ENCODE measurements at regions not wholly inside any gene's neighbourhood (a gene's known extent, or its start where the extent isn't known, plus 50 kb on each side); places are given as distances from the start of the nearest gene placed in this dataset.

DNA sequence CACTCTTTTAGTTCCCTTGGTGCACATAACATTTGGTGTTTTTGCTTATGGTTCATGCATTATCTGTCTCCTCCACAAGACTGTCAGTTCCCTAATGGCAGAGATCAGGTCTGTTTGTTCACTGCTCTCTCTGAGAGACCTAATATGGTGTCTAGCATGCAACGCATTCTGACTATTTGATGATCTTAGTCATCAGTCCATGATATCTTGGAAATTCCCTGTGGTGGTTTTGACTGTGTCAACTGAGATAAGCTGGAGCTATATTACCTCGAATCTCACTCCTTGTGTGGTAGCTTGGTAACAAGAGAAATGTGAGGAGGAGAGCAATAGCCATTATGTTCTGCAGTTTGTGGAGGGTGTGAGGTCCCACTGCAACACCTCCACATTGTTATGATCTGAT is 229.8 kb downstream of the FRK start:
- Histone ChIP-seq H3K27ac (no peak overlapping the region), H3K9me3 (ENCODE audit: low read depth, low read length) (no peaks in the 10 kb centered on the region), H3K36me3 (ENCODE audit: insufficient read depth, low read length) (no peaks in the 10 kb centered on the region), H3K9ac (ENCODE audit: insufficient read length) (no peak overlapping the region), H3K4me3 (no peak overlapping the region)
- TF ChIP-seq FOXP2 (optimal IDR thresholded peaks at IDR 0.05; ENCODE audit: control extremely low read depth, extremely low read length, insufficient read depth): no peak
- TF ChIP-seq POLR2AphosphoS5 (IDR thresholded peaks at IDR 0.05; ENCODE audit: borderline replicate concordance, low read depth, low read length): no peak
- TF ChIP-seq EZH2 (IDR thresholded peaks at IDR 0.05): no peak
- DNase-seq (ENCODE audit: low read depth, low spot score): no peak

DNA sequence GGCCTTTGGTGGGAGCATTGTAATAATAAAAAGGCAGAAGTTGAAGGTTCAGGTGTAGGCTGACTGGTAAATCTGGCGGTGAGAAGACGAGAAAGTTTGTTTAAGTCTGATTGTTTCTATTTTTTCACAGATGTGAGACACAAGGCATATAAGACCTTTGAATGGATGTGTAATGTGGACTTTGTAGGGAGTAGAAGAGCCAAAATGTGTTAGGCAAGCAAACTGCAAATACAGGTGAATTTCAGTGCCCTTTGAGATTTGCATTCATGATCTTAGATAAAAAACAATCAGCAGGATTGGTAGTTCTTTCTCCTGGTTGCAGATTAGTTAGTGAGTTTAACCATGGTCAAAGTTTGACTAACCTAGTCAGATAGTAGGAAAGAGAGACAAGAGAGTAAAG is 238.9 kb downstream of the FRK start:
- Histone ChIP-seq H3K4me3 (no peak overlapping the region), H3K36me3 (ENCODE audit: insufficient read depth, low read length) (no peaks in the 10 kb centered on the region), H3K9ac (ENCODE audit: insufficient read length) (no peak overlapping the region), H3K27ac (no peak overlapping the region), H3K9me3 (ENCODE audit: low read depth, low read length) (no peaks in the 10 kb centered on the region)
- no peak for DNase-seq (ENCODE audit: low read depth, low spot score)
- TF ChIP-seq EZH2 (IDR thresholded peaks at IDR 0.05) (no peak), FOXP2 (optimal IDR thresholded peaks at IDR 0.05; ENCODE audit: control extremely low read depth, extremely low read length, insufficient read depth) (no peak), POLR2AphosphoS5 (IDR thresholded peaks at IDR 0.05; ENCODE audit: borderline replicate concordance, low read depth, low read length) (no peak)

DNA sequence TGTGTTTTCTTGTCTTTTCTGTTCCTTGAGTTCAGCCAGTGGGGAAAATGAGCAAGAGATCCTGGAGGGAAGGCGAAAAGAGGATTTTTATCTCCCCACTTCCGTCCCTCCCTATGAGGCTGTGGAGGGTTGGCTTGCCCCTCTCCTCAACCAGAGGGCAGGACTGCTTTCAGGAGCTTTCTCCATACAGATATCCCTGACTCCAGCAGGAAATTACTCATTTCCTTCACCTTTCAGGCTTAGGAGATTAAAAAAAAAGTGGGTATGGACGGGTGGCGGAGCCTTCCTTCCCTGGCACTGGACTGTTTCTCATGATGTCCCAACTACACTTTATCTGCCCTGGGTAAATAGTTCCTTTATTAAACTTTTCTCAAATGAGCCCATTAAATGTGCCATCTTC is 241.2 kb downstream of the FRK start:
- DNase-seq (ENCODE audit: low read depth, low spot score): no peak
- no peaks in the 10 kb centered on the region for H3K9me3 ChIP-seq (ENCODE audit: low read depth, low read length)
- H3K27ac ChIP-seq: no peak overlapping the region
- TF ChIP-seq FOXP2 (optimal IDR thresholded peaks at IDR 0.05; ENCODE audit: control extremely low read depth, extremely low read length, insufficient read depth) (no peak), POLR2AphosphoS5 (IDR thresholded peaks at IDR 0.05; ENCODE audit: borderline replicate concordance, low read depth, low read length) (no peak), EZH2 (IDR thresholded peaks at IDR 0.05) (no peak)
- H3K36me3 ChIP-seq (ENCODE audit: insufficient read depth, low read length): no peaks in the 10 kb centered on the region
- no peak overlapping the region for H3K4me3 ChIP-seq
- H3K9ac ChIP-seq (ENCODE audit: insufficient read length): no peak overlapping the region

DNA sequence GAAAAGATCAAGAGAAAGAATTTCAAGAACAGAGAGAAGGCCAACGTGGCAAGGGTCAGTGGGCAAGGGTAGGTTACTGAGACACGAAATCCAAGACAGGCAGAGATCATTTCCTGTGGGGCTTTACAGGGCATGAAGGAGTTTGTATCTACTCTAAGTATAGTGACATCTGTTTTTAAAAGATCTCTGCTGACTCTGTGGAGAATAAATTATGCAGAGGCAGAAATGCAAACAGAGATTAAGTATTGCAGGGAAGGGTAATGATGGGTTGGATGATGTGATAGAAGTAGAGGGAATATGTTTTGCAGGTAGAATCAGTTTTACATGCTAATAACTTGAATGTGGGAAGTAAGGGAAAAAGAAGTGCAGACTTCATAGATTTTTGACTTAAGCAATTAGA is 243.5 kb downstream of the FRK start:
- no peaks in the 10 kb centered on the region for H3K9me3 ChIP-seq (ENCODE audit: low read depth, low read length)
- no peak overlapping the region for H3K4me3 ChIP-seq
- DNase-seq (ENCODE audit: low read depth, low spot score): no peak
- no peak overlapping the region for H3K9ac ChIP-seq (ENCODE audit: insufficient read length)
- no peak overlapping the region for H3K27ac ChIP-seq
- H3K36me3 ChIP-seq (ENCODE audit: insufficient read depth, low read length): no peaks in the 10 kb centered on the region
- TF ChIP-seq FOXP2 (optimal IDR thresholded peaks at IDR 0.05; ENCODE audit: control extremely low read depth, extremely low read length, insufficient read depth) (no peak), POLR2AphosphoS5 (IDR thresholded peaks at IDR 0.05; ENCODE audit: borderline replicate concordance, low read depth, low read length) (no peak), EZH2 (IDR thresholded peaks at IDR 0.05) (no peak)

DNA sequence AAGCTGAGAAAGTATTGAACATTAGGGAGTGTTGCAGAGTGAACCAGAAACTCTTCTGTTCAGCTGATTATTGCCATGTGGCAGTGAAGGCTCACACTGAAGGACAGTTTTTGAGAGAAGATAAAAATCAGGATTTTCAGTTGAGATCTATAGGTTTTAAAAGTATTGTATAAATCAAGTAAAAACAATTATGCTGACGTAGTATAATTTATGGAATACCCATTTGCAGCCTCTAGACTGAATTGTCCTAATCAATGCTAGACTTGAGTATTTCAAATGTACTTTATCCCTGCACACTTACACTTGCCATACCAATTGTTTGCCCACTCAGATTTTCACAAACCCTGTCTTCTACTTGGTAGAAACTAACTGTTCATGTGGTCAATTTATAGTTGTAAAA is 245.8 kb downstream of the FRK start:
- Histone ChIP-seq H3K9ac (ENCODE audit: insufficient read length) (no peak overlapping the region), H3K4me3 (no peak overlapping the region), H3K36me3 (ENCODE audit: insufficient read depth, low read length) (no peaks in the 10 kb centered on the region), H3K27ac (no peak overlapping the region), H3K9me3 (ENCODE audit: low read depth, low read length) (no peaks in the 10 kb centered on the region)
- TF ChIP-seq POLR2AphosphoS5 (IDR thresholded peaks at IDR 0.05; ENCODE audit: borderline replicate concordance, low read depth, low read length) (no peak), FOXP2 (optimal IDR thresholded peaks at IDR 0.05; ENCODE audit: control extremely low read depth, extremely low read length, insufficient read depth) (no peak), EZH2 (IDR thresholded peaks at IDR 0.05) (no peak)
- no peak for DNase-seq (ENCODE audit: low read depth, low spot score)

DNA sequence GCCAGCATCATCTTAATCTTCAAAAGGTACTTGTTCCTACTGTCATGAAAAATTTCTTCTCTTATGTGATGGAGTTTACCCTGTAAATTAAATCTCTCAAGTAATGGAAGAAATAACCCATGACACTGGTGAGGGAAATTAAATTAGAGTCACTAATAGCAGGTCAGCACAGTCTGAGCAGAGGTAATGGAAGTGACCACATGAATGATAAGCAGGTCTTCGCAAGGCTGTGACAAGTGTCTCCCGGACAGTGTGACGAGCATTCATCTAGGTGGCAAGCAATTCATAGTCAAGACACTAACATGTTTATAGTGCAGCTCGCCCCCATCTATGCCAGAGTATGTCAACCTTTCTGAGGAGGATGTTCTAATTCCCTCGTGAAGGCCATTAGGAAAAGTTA is 249.2 kb downstream of the FRK start:
- Histone ChIP-seq H3K4me3 (no peak overlapping the region), H3K9me3 (ENCODE audit: low read depth, low read length) (no peaks in the 10 kb centered on the region), H3K27ac (no peak overlapping the region), H3K9ac (ENCODE audit: insufficient read length) (no peak overlapping the region), H3K36me3 (ENCODE audit: insufficient read depth, low read length) (no peaks in the 10 kb centered on the region)
- no peak for DNase-seq (ENCODE audit: low read depth, low spot score)
- TF ChIP-seq FOXP2 (optimal IDR thresholded peaks at IDR 0.05; ENCODE audit: control extremely low read depth, extremely low read length, insufficient read depth) (no peak), POLR2AphosphoS5 (IDR thresholded peaks at IDR 0.05; ENCODE audit: borderline replicate concordance, low read depth, low read length) (no peak), EZH2 (IDR thresholded peaks at IDR 0.05) (no peak)

DNA sequence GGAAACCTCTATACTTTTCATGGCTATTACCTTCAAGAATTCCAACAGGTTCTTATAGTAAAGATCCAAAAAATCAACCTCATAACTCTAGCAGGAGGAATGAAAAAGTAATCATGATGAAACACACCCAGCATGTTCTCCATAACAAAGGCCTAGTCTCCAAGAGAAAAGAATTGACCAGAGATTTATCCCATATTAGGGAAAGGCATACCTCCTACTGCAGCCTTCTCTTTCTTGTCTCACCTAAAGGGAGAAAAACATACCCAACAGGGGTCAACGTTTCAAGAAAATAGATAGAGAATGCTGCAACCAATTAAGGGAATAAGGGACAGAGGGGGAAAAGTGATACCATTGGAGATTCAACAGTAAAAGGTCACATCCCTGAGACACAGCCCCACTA is 262.5 kb downstream of the FRK start:
- TF ChIP-seq FOXP2 (optimal IDR thresholded peaks at IDR 0.05; ENCODE audit: control extremely low read depth, extremely low read length, insufficient read depth) (no peak), EZH2 (IDR thresholded peaks at IDR 0.05) (no peak), POLR2AphosphoS5 (IDR thresholded peaks at IDR 0.05; ENCODE audit: borderline replicate concordance, low read depth, low read length) (no peak)
- no peak overlapping the region for H3K9ac ChIP-seq (ENCODE audit: insufficient read length)

DNA sequence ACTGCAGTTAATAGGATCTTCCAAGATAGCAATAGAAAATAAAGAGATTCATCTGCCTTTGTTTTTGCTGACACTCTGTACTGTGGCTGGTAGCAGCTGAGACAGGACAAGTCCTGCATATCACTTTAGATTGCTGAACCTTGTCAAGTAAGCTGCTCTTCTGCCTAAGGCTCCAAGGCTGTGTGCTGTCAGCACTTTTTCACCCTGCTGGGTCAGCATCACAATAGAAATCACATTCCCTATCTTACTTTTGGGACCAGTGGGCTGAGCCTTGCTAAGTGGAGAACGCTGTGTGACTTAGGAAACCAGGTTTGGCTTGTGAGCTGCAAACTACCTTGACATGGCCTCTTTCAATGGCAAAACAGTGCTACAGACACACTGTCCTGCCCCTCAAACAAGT is 263.9 kb downstream of the FRK start:
- H3K9ac ChIP-seq (ENCODE audit: insufficient read length): no peak overlapping the region
- no peak for DNase-seq (ENCODE audit: low read depth, low spot score)
- no peaks in the 10 kb centered on the region for H3K36me3 ChIP-seq (ENCODE audit: insufficient read depth, low read length)
- TF ChIP-seq EZH2 (IDR thresholded peaks at IDR 0.05): no peak
- H3K9me3 ChIP-seq (ENCODE audit: low read depth, low read length): no peaks in the 10 kb centered on the region
- no peak overlapping the region for H3K4me3 ChIP-seq
- no peak overlapping the region for H3K27ac ChIP-seq

More for the DNA sequence above, 262.5 kb downstream of the FRK start:
- no peak for DNase-seq (ENCODE audit: low read depth, low spot score)
- H3K9me3 ChIP-seq (ENCODE audit: low read depth, low read length): no peaks in the 10 kb centered on the region
- no peak overlapping the region for H3K27ac ChIP-seq
- H3K36me3 ChIP-seq (ENCODE audit: insufficient read depth, low read length): no peaks in the 10 kb centered on the region
- no peak overlapping the region for H3K4me3 ChIP-seq

DNA sequence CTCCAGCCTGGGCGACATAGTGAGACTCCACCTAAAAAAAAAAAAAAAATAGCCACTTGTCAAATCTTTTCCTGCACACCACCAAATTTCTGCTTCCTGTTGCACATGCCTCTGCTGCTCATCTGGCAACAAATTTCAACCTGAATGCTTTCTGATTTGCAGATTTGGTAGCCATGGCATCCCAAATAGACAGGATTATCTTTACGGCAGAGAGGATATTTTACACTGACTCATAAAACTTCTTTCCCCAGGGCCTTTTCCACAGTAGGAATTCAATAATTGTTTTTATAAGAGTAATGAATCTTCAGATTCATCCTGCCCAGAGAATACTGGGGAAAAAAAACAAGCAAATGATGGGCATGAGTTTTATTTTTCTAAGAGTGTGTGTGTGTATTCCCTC is 264.6 kb downstream of the FRK start:
- no peak overlapping the region; the same call in 1 of the 2 replicates for H3K4me3 ChIP-seq
- peak; percentile 72 for DNase-seq (ENCODE audit: low read depth, low spot score)
- TF ChIP-seq FOXP2 (optimal IDR thresholded peaks at IDR 0.05; ENCODE audit: control extremely low read depth, extremely low read length, insufficient read depth): no peak
- TF ChIP-seq EZH2 (IDR thresholded peaks at IDR 0.05): no peak
- no peaks in the 10 kb centered on the region for H3K9me3 ChIP-seq (ENCODE audit: low read depth, low read length)
- no peaks in the 10 kb centered on the region for H3K36me3 ChIP-seq (ENCODE audit: insufficient read depth, low read length)
- H3K9ac ChIP-seq (ENCODE audit: insufficient read length): no peak overlapping the region
- no peak overlapping the region for H3K27ac ChIP-seq

Measured in SK-N-MC (cell line).